ENCODE measurements at regions not wholly inside any gene's neighbourhood (a gene's known extent, or its start where the extent isn't known, plus 50 kb on each side); places are given as distances from the start of the nearest gene placed in this dataset.

- H4K20me1 ChIP-seq (ENCODE audit: insufficient read depth), result peaks cover 14% of the 10 kb centered on the region; the same call in 1 of the 2 replicates
- peaks cover 0 to 9% of the 10 kb centered on the region in 2 experiments; a peak in 3 of 4 replicates for H3K4me1 ChIP-seq (ENCODE audit: control insufficient read depth in 1 of 2, insufficient read depth in 2 of 2, low read length in 2 of 2)
- no peak overlapping the region for H2AFZ ChIP-seq (ENCODE audit: low read depth, low read length, poor library complexity, severe bottlenecking)
- H3K27me3 ChIP-seq (ENCODE audit: insufficient read depth, low read length), result no peaks in the 10 kb centered on the region
- TF ChIP-seq RAD21 (IDR thresholded peaks at IDR 0.05; ENCODE audit: low read depth) (no peak), EZH2 (IDR thresholded peaks at IDR 0.05) (no peak)
- ATAC-seq, result no peak
- H3K4me2 ChIP-seq (ENCODE audit: low read length), result no peak overlapping the region
- no TSS peak for BruUV-seq (replicated peaks)
- no peak for DNase-seq (ENCODE audit: low read depth, low spot score)
- ChIA-PET POLR2A (no interaction called here), CTCF (interaction anchor here (3.0 kb wide), 1 partner anchor 11 kb away, joined by 10 read pairs; a partner anchor contains a TSS), RAD21 (ENCODE audit: low non-redundant PET in 1 of 2, low total read pairs in 2 of 2, uncharacterized antibody in 2 of 2, unreplicated experiment in 2 of 2) (no interaction called here)
- no peak overlapping the region for H3K4me3 ChIP-seq (replicated peaks in 1 of 2; ENCODE audit: low read depth in 1 of 2, low read length in 2 of 2)
- intact Hi-C loops (cut with micrococcal nuclease), result no loop called here
- H3K9me2 ChIP-seq (ENCODE audit: insufficient read depth), result no peaks in the 10 kb centered on the region
- no peaks in the 10 kb centered on the region for H3K36me3 ChIP-seq (ENCODE audit: control insufficient read depth in 1 of 2, insufficient read depth in 2 of 2, low read length in 2 of 2)
- H3K79me2 ChIP-seq (ENCODE audit: insufficient read depth, low read length), result peaks cover 97% of the 10 kb centered on the region
- H3K9me3 ChIP-seq (ENCODE audit: control insufficient read depth in 1 of 2, insufficient read depth in 1 of 2, low read depth in 1 of 2, low read length in 2 of 2), result no peaks in the 10 kb centered on the region
- H3K9ac ChIP-seq (ENCODE audit: low read length), result no peak overlapping the region
- no peak overlapping the region for H3K27ac ChIP-seq (ENCODE audit: low read depth, low read length)
These were observed 80.5 kb downstream of the HAUS1 start for GRCh38 chr18:46184727-46185126.

GRCh38 chr18:46190667-46191066 is 86.5 kb downstream of the HAUS1 start:
- Histone ChIP-seq H3K27ac (ENCODE audit: low read depth, low read length) (no peak overlapping the region), H3K27me3 (ENCODE audit: insufficient read depth, low read length) (no peaks in the 10 kb centered on the region), H3K79me2 (ENCODE audit: insufficient read depth, low read length) (peaks cover 95% of the 10 kb centered on the region), H3K9me3 (ENCODE audit: control insufficient read depth in 1 of 2, insufficient read depth in 1 of 2, low read depth in 1 of 2, low read length in 2 of 2) (no peaks in the 10 kb centered on the region), H3K9ac (ENCODE audit: low read length) (no peak overlapping the region), H3K36me3 (ENCODE audit: control insufficient read depth in 1 of 2, insufficient read depth in 2 of 2, low read length in 2 of 2) (no peaks in the 10 kb centered on the region), H3K4me3 (replicated peaks in 1 of 2; ENCODE audit: low read depth in 1 of 2, low read length in 2 of 2) (no peak overlapping the region), H3K4me2 (ENCODE audit: low read length) (no peak overlapping the region), H4K20me1 (ENCODE audit: insufficient read depth) (no peaks in the 10 kb centered on the region), H3K4me1 (ENCODE audit: control insufficient read depth in 1 of 2, insufficient read depth in 2 of 2, low read length in 2 of 2) (peaks cover 20 to 37% of the 10 kb centered on the region in 2 experiments), H3K9me2 (ENCODE audit: insufficient read depth) (no peaks in the 10 kb centered on the region), H2AFZ (ENCODE audit: low read depth, low read length, poor library complexity, severe bottlenecking) (no peak overlapping the region)
- DNase-seq (ENCODE audit: low read depth, low spot score) (no peak), ATAC-seq (no peak)
- RAD21 ChIA-PET (ENCODE audit: low non-redundant PET in 1 of 2, low total read pairs in 2 of 2, uncharacterized antibody in 2 of 2, unreplicated experiment in 2 of 2), result no interaction called here
- intact Hi-C loops (cut with micrococcal nuclease), result no loop called here
- CTCF ChIA-PET, result interaction anchor here (1.6 kb wide), 1 partner anchor 17 kb away, joined by 6 read pairs; a partner anchor contains a TSS
- no TSS peak for BruUV-seq (replicated peaks)
- POLR2A ChIA-PET, result interaction anchor here (1.7 kb wide), 1 partner anchor 17 kb away, joined by 4 read pairs; a partner anchor contains a TSS
- TF ChIP-seq SP1 (IDR thresholded peaks at IDR 0.05; ENCODE audit: low read depth) (no peak), ZBTB33 (IDR thresholded peaks at IDR 0.05; ENCODE audit: extremely low read depth, insufficient replicate concordance, low read length) (no peak), EZH2phosphoT487 (IDR thresholded peaks at IDR 0.05; ENCODE audit: borderline replicate concordance) (no peak), REST (IDR thresholded peaks at IDR 0.05; ENCODE audit: low read depth) (no peak), POLR2AphosphoS5 (IDR thresholded peaks at IDR 0.05; ENCODE audit: low read depth, low read length) (no peak), CBX3 (IDR thresholded peaks at IDR 0.05; ENCODE audit: low read depth) (no peak), FOSL1 (IDR thresholded peaks at IDR 0.05; ENCODE audit: low read depth) (no peak), CTCF (IDR thresholded peaks at IDR 0.05 in 2 of 3, conservative IDR thresholded peaks at IDR 0.05 in 1 of 3; ENCODE audit: borderline replicate concordance in 1 of 3, insufficient read depth in 1 of 3, low read depth in 2 of 3, low read length in 2 of 3) (no peak), EZH2 (IDR thresholded peaks at IDR 0.05) (no peak), EGR1 (IDR thresholded peaks at IDR 0.05; ENCODE audit: low read depth) (no peak), ELF1 (IDR thresholded peaks at IDR 0.05; ENCODE audit: borderline replicate concordance, low read depth) (no peak), ATF3 (IDR thresholded peaks at IDR 0.05) (no peak)

All from HCT116 (cell line).